Hepatocyte (in vitro differentiated cells): ENCODE measurements at regions not wholly inside any gene's neighbourhood (a gene's known extent, or its start where the extent isn't known, plus 50 kb on each side); places are given as distances from the start of the nearest gene placed in this dataset.

ENCODE experiments used
- EZH2 ChIP-seq: fragments of 200-600 bp; sonication (generic); IDR thresholded peaks from 2 replicates; pipeline ENCODE4 v1.6.1; 2016; ENCODE audit warnings: antibody characterized with exemption, mild to moderate bottlenecking, borderline replicate concordance
- EZH2phosphoT487 ChIP-seq: fragments of 200-600 bp; sonication (generic); IDR thresholded peaks from one replicate; pipeline ENCODE4 v1.6.1; 2018; ENCODE audit warnings: antibody characterized with exemption, mild to moderate bottlenecking, low read depth, moderate library complexity; ENCODE audit not compliant: unreplicated experiment, severe bottlenecking
- TF ChIP-seq, protein P1 (sequence below): fragments of 200-600 bp; sonication (generic); IDR thresholded peaks from 2 replicates; pipeline ENCODE4 v1.5.1; 2016; ENCODE audit warnings: antibody characterized with exemption, mild to moderate bottlenecking; ENCODE audit not compliant: poor library complexity

- TF ChIP-seq, protein P1, sequence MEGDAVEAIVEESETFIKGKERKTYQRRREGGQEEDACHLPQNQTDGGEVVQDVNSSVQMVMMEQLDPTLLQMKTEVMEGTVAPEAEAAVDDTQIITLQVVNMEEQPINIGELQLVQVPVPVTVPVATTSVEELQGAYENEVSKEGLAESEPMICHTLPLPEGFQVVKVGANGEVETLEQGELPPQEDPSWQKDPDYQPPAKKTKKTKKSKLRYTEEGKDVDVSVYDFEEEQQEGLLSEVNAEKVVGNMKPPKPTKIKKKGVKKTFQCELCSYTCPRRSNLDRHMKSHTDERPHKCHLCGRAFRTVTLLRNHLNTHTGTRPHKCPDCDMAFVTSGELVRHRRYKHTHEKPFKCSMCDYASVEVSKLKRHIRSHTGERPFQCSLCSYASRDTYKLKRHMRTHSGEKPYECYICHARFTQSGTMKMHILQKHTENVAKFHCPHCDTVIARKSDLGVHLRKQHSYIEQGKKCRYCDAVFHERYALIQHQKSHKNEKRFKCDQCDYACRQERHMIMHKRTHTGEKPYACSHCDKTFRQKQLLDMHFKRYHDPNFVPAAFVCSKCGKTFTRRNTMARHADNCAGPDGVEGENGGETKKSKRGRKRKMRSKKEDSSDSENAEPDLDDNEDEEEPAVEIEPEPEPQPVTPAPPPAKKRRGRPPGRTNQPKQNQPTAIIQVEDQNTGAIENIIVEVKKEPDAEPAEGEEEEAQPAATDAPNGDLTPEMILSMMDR: no peak
- TF ChIP-seq EZH2: no peak
- TF ChIP-seq EZH2phosphoT487: no peak
Measured at GRCh38 chr4:19304028-19304427, 947.7 kb upstream of the SLIT2 start.
